DMS53 (cell line): ENCODE measurements at regions not wholly inside any gene's neighbourhood (a gene's known extent, or its start where the extent isn't known, plus 50 kb on each side); places are given as distances from the start of the nearest gene placed in this dataset.
"Not testable (repeated sequence)": the region's sequence is repeated elsewhere in the genome, so short reads cannot be mapped to it uniquely, and the experiment has no call there.

ENCODE experiments used
- DNase-seq: peaks from one replicate; lab custom pipeline; 2025; lab: John Stamatoyannopoulos, UW

- DNase-seq = no peak
Observed at GRCh38 chr10:2543142-2543886, 524.0 kb upstream of the PFKP start.

GRCh38 chr10:2541176-2541575 lies 526.2 kb upstream of the PFKP start:
- no peak for DNase-seq

- DNase-seq = no peak
Observed at GRCh38 chr10:2529945-2530344, 537.4 kb upstream of the PFKP start.

GRCh38 chr10:2525781-2526180 lies 541.6 kb upstream of the PFKP start:
- no peak for DNase-seq

- no peak for DNase-seq
Observed at GRCh38 chr10:2519139-2519538, 548.2 kb upstream of the PFKP start.

GRCh38 chr10:2509081-2509531 lies 558.2 kb upstream of the PFKP start:
- DNase-seq = no peak

- DNase-seq = not testable (repeated sequence)
Observed at GRCh38 chr10:2501366-2501940, 565.9 kb upstream of the PFKP start.

DNA sequence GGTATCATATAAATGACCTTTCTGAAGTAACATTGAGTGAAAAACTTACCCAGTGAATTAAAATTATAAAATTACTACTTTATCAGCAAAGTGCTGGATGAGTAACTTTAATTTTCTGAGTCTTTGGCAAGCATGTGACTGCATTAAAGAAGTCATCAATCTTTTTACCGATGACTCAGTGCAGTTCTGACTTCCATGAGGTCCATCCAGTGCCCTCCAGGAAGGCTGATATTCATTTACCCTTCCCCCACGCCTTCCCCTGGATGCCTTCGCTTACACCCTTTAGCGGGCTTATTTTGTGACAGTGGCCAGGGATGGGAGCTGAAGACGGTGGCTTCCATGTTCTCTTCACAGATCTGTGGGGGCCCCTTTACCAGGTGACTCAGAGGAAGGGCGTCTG lies 572.9 kb upstream of the PFKP start:
- DNase-seq = no peak

DNA sequence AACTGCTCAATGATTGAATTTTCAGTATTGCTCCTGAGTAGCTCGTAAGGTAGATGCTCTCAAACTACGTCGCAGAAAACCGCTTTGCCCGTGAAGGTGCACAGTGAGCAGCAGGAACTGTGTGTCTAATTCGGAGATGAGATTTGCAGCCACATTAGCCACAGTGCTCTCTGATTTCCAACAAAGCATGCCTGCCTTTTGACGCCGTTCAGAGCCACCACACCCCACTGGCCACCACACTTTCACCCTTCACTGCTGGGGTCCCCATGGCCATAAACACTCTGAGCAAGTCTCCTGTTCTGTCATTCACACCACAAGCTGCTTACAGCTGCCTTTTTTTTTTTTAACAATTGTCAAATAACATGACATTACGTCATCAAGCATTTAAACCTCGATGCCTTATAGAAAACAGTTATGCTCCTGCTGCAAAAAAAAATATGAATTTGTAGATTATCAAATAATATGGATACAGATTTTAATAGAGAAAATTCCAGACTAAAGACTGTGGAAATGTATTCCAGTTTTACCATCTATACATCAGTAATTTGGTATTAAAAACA lies 578.8 kb upstream of the PFKP start:
- DNase-seq = no peak

- DNase-seq = no peak
Observed at GRCh38 chr10:2487921-2488320, 579.4 kb upstream of the PFKP start.

DNA sequence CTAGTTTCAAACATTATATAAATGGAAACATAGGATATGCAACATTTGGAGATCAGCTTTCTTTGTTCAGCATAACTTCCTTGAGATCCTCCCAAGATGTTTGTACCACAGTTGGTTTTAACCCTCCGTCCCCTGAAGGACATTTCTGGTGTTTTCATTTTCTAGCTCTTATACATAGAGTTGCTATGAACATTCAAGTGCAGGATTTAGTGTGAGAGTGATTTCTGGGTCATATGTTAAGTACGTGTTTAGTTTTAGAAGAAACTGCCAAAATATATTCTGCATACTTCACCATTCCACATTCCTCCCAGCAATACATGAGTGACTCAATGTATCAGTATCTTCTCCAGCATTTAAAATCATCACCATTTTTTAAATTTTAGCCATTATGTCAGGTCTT lies 588.7 kb upstream of the PFKP start:
- no peak for DNase-seq

DNA sequence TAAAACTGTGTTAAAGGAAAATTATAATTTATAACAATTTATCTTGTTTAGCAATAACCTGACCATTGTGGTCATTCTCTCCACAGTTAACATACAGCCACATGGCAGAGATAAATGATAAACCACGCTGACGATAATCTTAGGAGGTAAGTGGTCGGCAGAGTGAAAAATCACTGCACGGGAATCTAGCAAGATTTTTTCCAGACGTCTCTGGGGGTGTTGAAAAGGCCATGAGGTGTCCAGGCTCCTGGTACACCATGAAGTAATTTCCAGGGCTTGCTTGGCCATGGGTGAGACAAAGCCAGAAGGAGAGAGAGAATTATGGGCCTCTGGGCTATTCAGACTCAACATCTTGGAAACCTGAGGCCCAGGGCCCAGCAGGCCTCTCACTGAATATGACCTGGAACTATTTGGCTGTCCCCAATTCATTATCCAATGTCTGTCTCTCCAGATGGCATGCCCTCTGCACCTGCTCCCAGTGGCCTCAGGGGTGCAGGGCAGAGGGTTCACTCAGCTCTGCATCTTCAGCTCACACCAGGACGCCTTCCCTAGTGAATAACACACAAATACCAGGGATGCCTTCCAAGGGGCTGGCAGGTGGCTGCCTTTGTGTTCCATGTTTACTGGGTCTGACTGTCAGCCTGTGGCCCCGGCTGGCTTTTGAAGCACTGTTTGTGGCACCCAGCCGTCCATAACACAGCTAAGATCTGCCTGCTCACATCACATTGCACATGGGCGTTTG lies 590.4 kb upstream of the PFKP start:
- DNase-seq = no peak

DNA sequence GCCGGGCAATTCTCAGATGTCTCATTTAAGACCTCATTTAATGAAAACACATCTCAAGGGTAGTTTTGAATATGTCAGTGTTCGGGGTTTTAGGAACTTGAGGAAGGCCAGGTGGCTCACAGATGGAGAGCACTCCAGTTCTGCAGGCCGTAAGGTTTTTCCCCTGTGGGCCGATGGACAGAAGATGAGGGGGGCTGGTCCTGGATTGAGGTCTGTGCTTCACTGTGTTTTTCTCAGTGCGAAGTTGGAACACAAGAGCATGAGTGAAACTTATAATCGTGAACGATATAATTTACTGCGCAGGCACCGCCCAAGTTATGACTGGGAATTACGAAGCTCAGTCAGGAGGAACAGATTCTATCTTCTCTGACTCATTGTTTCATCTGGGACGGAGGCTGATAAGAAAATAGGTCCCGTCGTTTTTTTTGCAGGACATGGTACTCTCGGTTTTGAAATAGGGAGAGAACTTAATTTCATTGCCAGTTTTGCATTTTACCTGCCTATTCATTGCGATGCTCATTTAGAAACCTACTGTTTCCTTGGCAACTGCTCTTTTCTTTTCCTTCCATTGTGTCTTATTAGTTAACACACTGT lies 591.0 kb upstream of the PFKP start:
- no peak for DNase-seq

DNA sequence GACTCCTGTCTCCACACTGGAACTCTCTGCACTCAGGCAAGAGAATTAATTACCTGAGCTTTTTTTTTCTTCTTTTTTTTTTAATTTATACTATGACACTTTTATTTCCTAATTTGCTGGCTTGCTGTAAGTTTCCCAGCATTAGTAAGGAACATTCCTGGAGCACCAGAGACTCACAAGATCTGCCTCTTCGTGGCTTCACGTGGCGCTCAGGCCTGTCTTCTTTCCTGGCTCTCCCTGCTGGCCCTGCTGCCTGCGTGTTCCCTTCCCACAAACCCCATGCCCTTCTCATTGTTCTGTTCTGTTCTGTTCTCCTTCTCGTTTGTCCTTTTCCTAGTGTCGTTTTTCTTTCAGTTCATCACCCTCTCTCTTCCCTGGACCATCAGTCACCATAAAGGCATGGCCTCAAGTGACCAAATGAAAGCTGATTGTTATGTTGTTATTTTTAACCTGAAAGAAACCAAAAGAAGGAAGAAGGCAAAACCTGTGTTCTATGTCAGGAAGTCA lies 591.6 kb upstream of the PFKP start:
- DNase-seq = no peak

DNA sequence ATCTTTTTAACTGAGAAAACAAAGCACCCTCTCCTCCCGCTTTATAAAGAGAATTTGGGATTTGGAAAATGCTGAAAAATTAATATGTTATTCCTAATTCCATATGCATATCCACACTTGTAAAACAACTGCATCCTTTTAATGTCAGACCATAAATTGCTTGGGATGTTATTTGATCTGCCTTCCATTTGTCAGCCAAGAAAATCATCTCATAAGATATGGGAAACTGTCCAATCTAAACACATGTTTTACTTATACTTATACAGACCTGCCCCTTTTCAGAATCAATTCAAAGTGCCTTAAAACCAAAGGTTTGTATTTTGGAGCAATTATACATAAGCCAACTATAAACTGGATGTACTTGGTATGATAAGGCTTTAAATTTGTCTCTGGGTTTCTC lies 595.5 kb upstream of the PFKP start:
- DNase-seq = no peak

DNA sequence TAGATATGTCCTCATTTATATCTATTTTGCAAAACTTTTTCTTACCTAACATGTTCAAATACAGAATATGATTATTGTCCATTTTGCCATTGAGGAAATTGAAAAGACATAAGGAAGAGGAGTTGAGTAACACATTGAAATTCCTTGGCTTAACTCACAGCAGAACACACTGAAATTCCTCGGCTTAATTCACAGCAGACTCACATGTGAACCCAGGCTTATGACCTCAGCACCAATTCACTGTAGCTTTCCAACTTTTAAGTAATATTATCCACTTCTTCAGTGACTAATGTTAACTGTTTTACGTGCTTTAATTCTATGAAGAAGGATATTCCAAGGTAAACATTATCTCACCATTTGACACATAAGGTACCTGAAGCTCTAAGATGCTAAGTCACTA lies 597.5 kb upstream of the PFKP start:
- no peak for DNase-seq

DNA sequence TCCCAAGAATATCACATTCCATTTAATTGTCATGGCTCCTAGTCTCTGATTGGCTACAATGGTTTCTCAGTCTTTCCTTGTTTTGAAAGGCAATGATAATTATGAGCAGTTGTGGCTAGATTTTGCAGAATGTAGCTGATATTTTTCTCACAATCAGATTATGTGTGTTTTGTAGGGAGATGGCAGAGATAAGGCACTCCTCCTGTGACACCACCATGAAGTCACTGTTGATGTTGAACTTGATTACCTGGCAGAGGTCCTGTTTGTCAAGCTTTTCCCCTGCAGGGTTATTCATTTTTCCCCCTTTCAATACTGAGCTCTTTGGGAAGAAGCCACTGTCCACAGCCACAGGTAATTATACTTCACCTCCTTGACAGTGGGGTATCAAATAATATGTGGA lies 602.9 kb upstream of the PFKP start:
- DNase-seq = no peak

GRCh38 chr10:2463316-2463715 lies 604.0 kb upstream of the PFKP start:
- no peak for DNase-seq

DNA sequence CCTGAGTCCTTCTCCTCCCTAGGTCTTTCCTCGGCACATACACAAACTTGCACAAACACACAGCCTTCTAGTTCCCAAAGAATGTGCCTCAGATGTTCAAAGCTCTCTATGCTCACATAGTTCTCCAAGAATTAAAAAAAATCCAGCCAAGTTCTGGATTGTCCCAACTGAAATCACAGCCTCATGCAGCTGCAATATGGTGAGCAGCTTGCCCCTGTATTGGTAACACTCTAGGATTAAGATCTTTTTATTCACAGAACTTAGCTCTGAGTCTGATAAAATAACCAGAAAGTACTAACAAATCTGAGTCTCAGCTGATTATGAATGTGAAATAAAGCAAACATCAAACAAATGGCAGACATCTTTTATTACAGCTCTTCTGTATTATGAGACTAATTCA lies 604.8 kb upstream of the PFKP start:
- no peak for DNase-seq

DNA sequence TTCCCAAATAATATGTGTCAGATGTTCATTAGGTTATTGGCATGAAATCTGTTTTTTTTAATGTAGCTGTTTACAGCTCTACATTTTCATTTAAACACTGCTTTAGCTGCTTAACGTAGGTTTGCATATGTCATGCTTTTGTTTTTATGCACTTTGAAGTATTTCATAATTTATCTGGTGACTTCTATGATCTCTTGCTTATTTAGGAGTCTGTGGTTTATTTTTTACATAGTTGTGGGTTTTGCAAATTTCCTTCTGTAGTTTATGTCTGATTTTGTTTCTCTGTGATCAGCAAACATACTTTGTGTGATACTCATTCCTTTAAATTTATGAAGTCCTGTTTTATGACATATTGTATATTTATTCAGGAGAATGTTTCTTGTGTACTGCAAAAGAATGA lies 606.5 kb upstream of the PFKP start:
- no peak for DNase-seq

- DNase-seq = no peak
Observed at GRCh38 chr10:2459713-2460112, 607.6 kb upstream of the PFKP start.

DNA sequence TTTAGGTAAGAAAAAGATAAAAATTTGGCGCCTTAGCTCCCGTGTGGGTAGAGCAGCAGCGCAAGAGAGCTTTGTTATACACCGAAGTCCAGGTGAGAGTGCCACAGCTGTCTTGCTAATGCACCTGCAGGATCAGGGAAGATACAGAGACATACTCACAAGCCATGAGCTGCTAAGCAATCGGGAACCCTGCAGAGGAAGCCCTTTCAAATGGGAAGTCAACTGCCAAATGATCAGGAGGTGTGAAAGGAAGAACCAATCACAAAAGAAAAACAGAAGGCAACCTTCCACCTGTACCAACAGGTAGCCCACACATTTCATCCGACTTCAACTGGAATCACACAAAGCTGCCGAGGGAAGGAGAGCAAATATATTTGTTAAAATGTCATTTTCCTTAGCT lies 610.5 kb upstream of the PFKP start:
- no peak for DNase-seq
